Activated naive CD4-positive, alpha-beta T cell (primary cell): ENCODE measurements at regions not wholly inside any gene's neighbourhood (a gene's known extent, or its start where the extent isn't known, plus 50 kb on each side); places are given as distances from the start of the nearest gene placed in this dataset.
"Not testable (repeated sequence)": the region's sequence is repeated elsewhere in the genome, so short reads cannot be mapped to it uniquely, and the experiment has no call there.

ENCODE experiments used
- DNase-seq, 4 experiments: peaks; one replicate each; lab custom pipeline; 2025; lab: John Stamatoyannopoulos, UW

DNA sequence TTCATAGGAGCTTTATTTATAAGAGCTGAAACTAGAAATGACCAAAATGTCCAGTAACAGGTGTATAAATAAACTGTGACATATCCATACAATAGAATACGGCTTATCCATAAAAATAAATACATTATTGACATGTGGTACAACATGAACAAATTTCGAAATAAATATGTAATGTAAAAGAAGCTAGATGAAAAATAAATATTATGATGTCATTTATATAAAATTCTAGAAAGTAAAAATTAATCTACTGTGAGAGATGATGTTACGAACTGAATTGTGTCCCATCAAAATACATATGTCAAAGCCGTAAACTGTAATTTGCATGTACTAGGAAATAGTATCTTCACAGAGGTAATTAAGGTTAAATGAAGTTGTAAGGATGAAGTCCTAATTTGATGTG lies 1104.9 kb downstream of the NSUN3 start:
- no peak for DNase-seq

DNA sequence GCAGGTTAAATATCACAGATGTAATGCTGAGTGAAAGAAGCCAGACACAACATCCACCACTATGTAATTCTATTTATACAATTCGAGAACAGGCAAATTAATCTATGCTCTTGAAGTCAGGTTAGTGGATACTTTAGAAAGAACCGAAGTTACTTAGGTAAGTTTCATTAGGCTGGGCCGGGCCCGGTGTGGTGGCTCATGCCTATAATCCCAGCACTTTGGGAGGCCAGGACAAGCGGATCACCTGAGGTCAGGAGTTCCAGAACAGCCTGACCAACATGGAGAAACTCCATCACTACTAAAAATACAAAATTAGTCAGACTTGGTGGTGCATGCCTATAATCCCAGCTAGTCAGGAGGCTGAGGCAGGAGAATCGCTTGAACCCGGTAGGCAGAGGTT lies 1105.7 kb downstream of the NSUN3 start:
- no peak for DNase-seq

DNA sequence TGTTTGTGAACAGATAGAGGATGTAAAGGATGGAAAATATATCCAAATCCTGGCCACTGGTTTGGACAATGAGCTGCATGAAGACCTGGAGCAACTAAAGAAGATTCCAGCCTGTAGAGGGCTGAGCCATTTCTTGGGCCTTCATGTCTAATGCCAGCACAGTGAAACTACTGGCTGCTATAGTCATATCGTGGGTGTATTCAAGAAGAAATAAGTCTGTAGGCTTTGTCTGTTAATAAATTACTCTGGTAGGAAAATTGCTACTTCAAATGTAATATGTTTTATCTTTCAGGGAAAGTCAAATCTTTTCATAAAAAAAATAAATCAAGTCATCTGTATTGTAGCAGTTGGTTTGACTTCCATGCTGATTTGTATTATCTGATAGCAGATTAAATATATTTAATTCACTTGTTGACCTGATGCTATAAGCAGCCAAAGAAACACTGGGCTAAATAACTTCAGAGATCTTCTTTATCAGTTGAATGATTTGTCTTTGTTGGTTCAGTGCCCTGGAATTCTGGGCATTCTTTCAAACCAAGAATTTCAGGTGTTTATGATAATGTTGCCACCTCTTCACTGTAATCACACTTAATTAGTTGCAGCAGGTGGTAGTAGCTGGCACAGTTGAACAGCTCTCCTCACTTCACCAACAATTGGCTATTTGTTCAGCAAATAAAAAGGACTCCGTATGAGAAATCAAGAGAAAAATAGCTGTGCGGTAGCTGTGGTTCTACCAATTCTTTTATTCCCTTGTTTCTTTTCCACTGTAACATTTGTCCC lies 1109.5 kb downstream of the NSUN3 start:
- no peak for DNase-seq

DNA sequence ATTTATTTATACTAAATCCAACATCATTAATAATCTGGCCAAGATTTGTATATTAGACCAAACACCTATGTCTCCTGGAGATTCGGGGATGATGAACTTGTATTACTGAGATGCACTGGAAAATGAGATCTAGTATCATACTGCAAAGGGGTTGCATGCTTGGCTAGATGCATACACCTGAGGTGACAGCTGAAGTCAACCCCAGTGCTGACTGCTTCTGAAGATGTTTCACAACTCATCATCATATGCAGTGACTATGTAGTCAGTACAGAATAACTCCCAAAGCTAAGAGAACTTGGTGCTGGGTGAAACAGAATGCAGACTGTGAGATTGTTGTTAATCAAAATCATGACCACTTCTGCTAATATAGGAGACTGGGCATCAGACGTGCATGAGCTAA lies 1114.2 kb downstream of the NSUN3 start:
- no peak for DNase-seq

DNA sequence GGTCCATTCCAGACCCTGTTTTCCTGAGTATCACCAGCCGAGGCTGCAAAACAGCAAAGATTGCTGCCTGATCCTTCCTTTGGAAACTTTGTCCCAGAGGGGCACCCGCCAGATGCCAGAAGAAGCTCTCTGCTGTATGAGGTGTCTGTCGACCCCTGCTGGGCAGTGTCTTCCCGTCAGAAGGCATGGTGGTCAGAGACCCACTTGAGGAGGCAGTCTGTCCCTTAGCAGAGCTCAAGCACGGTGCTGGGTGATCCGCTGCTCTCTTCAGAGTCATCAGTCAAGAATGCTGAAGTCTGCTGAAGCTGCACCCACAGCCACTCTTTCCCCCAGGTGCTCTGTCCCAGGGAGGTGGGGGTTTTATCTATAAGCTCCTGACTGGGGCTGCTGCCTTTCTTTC lies 1121.2 kb downstream of the NSUN3 start:
- no peak for DNase-seq

DNA sequence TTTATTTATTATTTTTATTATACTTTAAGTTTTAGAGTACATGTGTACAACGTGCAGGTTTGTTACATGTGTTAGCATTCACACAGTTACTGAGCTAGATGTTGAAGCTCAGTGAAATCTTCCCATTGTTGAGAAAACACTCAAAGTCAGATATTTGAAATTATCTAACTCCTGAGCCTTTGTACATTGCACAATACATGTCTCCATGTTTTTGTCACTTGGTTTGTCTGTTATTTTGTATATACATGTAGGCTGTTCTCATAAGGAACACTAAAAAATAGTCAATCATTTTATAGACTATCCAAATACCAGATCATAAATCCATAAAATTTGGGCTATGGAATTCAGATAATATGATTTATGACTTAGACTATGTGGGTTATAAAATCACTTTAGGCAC lies 1126.5 kb downstream of the NSUN3 start:
- DNase-seq = no peak

DNA sequence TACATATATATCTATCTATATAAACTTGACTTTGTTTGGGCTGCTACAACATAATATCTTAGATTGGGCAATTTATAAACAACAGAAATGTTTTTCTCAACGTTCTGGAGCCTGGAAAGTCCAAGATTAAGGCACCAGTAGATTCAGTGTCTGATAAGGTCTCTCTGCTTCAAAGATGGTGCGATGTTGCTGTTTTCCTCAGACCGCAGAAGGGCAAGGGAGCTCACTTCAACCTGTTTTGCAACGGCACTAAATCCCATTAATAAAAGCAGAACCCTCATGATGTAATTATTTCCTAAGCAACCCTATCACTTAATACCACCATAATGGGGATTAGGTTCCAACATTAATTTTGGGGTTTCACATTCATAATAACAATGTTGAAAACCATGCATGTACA lies 1134.8 kb downstream of the NSUN3 start:
- DNase-seq = no peak

DNA sequence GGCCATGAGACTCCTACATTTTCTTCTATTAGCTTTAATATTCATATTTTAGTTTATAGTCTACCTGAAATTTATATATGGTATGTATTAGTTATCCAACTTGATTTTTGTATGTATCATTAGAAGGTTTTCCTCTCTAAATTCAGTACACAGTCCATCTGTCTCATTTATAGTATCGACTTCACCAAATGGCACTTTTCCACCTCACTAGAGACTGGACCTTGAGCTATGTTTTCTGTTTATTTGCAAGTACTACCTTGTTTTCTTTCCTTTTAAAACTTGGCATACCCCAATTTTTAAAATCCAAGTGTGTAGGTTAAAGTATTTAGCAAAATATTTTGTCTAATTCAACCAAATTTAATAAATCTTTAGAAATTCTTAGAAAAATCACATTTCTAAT lies 1137.5 kb downstream of the NSUN3 start:
- no peak for DNase-seq

DNA sequence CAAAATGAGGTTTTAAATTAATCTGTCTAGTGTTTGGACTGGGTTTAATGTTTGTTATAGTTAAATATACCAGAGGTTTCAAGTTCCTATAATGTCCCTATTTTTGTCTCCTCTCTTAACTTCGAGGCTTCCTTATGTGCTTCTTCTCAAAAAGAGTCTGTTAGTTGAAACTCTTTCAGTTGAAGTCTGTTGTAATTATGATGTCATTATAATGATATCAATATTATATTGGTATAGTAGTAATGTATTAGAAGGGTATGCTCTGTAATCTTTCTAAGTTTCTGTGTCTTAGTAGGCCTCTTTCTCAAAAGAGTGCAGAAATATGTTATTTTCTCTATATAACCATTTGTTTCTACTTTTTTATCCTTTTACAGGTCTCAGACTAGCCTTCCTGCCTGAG lies 1148.0 kb downstream of the NSUN3 start:
- no peak for DNase-seq

DNA sequence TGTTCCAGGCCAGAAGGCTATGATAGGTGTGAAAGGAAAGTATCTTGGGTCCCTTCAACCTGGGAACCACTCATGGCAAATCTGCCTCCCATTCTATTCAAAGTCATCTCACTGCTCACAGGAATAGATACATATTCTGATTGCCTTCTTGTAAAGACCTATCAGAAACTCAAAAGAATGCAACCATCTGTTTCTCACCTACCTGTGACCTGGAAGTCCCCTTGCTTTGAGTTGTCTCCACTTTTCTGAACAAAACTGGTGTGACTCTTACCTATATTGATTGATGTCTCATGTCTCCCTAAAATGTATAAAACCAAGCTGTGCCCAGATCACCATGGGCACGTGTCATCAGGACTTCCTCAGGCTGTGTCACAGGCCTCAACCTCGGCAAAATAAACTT lies 1149.3 kb downstream of the NSUN3 start:
- no peak for DNase-seq

DNA sequence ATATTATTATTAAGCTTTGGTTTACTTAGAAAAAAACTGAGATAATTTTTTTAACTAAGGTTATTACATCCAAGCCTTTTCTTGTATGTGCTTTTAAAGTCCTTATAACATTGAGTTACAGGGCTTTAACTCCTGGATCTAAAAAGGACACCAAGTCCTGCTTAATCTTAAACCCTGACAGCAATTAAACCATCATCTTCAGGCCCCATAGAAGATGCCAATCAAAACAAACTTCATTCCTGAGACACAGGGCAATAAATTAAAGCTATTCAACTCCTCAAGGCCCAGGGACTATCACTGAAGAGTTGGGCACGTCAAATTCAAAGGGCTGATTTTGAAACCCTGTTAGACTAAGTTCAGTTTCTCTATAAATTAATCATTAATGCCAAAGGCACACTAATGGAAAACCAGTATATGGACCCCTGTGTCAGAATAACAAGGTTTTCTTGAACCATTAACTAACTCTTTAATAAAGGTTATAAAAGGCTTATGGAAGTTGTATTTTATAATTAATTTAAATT lies 1152.6 kb downstream of the NSUN3 start:
- DNase-seq = no peak

DNA sequence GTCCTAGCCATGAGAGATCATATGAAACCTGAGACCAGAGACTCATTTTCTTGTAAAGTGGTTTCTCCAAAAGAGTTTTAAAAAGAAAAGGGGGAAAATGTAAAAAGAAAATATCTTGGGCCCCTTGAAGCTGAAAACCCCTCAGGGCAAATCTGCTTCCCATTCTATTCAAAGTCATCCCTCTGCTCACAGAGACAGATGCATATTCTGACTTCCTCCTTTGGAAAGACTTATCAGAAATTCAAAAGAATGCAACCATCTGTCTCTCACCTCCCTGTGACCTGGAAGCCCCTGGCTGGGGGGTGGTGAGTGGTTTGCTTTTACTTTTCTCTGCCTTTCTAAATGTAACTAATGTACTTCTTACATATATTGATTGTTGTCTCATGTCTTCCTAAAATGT lies 1154.8 kb downstream of the NSUN3 start:
- DNase-seq = no peak

DNA sequence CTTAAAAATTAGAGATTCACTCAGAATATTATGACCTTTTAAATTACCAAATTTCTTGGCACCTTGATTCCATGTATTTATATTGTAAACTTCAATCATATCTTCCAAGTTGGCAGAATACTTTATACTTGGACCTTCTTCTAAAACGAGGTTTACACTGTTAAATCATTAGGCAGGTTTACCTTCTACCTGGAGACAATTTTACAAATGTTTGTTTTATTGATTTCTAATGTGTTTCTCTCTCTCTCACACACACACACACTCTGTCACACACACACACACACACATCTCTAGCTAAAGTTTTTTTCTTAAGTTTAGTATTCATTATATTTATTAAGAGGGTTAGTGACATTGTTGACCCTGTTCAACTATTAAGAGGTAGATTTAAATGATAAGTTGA lies 1155.6 kb downstream of the NSUN3 start:
- DNase-seq = no peak

DNA sequence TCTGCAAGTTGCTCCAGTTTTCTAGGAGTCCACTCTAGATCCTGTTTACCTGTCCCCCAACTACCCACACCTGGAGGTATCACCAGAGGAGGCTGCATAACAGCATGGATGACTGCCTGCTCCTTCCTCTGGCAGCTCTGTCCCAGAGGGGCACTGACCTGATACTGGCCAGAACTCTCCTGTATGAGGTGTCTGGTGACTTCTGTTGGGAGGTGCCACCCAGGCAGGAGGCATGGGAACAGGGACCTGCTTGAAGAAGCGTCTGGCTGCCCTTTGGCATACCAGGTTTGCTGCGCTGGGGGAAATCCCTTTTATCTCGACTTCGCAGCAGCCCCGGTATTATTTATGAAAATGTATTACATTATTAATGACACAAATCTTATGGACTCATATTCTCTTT lies 1163.6 kb downstream of the NSUN3 start:
- no peak for DNase-seq

DNA sequence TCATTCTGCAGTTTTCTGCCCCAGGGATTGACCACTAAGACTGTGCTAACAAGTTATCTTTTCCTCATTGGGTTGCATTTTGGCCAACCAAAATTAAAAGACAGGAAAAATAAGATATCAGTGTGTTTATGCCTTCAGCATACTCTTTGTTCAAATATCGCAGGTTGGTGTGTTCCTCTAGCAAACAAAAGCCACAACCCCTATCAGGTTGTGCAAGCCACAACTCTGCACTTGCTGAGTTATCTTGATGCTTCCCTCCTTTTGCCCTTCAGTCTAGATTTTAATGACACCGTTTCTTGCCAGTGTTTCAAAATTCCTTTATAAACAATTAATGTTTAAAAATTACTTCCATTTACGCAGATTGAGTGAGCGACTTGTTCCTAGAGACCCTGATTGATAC lies 1164.2 kb downstream of the NSUN3 start:
- DNase-seq = no peak

DNA sequence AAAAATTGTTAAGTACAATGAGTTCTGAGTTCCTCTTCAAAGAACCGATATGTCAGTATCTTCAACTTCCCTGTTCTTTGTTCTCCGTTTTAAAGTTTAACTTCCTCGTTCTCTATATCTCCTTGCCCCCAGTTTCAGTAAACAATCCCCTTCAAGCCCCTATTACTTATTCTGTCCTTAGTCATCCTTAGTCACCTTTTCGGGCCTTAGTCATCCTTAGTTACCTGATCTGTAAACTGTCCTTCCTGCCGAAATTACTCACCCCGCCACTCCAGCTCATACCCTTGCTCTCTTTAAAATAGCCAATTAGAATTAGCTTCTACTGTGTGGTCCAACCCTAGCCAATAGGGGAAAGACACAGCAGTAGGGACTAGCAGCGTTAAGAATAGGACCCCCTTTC lies 1165.6 kb downstream of the NSUN3 start:
- DNase-seq = no peak

DNA sequence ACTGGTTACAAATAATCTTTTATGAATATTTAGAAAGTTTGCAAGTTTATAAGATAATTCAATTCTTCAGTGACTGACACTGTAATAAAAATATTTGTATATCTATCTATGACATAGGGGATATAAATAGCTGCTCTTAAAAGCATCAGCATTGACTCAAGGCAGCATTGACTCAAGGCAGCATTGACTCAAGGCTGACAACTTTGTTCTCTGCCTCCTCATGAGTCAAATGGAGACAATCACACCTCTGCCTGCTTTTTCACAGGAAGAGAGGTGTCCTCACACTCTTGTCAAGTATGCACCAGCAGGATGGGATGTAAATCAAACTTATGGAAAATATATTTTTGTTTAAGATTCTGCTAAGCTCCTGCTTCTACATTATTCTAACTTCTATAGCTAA lies 1173.1 kb downstream of the NSUN3 start:
- no peak for DNase-seq

DNA sequence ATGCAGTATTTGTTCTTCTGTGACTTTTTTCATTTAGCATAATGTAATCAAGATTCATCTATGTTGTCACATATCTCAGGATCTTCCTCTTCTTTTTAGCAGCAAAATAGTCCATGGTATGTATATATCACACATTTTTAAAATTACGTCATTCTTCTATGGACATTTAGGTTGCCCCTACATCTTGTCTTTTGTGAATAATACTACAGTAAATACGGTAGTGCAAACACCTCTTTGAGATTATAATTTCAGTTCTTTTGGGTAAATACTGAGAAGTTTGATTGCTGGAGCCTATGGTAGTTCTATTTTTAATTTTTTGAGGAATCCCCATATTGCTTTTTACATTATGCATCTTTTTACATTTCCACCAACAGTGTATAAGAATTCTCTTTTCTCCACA lies 1174.9 kb downstream of the NSUN3 start:
- DNase-seq = no peak

DNA sequence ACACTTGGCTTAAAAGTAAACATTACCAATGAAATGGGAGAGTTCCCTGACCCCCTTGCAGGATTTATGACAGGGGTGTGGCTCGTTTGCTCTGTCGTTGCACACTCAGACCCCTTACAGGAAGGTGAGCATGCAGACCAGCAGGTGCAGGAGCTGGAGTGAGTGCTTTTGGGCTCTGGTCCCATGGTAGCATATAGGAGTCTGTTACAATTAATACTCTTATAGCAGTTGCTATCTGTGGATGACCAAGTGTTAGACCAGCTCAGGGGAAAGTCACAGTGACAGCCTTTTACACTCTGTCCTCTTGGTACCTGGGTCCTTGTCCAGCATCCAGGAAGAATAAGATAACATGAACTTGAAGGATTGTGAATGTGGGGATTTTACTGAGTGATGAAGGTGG lies 1177.5 kb downstream of the NSUN3 start:
- no peak for DNase-seq

DNA sequence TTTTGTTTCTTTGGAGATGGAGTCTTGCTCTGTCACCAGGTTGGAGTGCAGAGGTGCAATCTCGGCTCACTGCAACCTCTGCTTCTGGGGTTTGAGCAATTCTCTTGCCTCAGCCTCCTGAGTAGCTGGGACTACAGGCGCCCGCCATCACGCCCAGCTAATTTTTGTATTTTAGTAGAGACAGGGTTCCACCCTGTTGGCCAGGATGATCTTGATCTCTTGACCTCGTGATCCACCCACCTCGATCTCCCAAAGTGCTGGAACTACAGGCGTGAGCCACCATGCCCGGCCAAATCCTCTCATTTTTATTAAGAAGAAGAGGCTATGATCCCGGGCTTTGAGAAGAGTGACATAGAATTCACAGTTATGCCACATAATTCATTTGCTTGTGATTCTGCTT lies 1178.4 kb downstream of the NSUN3 start:
- DNase-seq = not testable (repeated sequence)

DNA sequence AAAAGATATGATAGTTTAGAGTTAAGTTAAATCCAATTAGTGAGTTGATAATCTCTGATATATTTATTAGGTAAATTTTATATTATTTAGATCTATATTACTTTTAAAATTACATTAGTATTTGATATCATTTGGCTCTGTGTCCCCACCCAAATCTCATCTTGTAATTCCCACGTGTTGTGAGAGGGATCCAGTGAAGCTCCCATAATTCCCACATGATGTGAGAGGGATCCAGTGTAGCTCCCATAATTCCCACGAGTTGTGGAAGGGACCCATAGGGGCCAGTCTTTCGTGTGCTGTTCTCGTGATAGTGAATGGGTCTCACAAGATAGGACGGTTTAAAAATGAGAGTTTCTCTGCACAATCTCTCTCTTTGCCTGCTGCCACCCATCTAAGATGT lies 1183.6 kb downstream of the NSUN3 start:
- no peak for DNase-seq

DNA sequence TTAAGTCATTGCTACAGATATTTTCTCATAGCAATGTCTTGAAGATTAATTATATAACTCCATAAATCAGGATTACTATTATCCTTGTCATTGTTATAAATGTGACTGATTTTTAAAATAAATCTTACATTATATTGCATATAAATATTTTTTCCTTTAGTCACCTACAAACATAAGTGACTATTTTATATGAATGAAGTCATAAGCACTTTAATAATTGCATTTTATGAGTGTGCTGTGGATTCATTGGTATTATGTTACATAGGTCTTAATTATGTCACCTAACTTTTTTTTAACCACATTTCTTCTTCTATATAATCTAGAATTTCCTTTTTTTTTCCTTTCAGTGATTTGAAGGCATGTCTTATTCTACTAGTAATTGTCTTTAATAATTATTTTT lies 1191.2 kb downstream of the NSUN3 start:
- no peak for DNase-seq

DNA sequence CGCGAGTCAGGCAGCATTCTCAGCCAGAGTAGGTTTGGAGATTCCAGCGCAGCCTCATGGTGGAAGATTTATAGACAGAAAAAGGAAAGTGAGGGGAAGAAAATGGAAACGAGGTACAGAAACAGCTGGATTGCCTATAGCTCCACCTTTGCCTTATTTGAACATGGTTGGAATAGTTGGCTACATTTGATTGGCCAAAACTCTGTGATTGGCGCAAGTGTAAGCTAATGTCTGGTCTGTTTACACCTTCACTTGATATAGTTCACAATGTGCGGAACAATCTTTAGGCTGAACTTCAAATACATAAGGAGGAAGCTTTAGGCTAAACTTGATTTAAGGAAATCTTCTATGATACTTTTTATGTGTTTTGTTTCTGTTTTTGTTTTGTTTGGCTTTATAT lies 1191.9 kb downstream of the NSUN3 start:
- no peak for DNase-seq

DNA sequence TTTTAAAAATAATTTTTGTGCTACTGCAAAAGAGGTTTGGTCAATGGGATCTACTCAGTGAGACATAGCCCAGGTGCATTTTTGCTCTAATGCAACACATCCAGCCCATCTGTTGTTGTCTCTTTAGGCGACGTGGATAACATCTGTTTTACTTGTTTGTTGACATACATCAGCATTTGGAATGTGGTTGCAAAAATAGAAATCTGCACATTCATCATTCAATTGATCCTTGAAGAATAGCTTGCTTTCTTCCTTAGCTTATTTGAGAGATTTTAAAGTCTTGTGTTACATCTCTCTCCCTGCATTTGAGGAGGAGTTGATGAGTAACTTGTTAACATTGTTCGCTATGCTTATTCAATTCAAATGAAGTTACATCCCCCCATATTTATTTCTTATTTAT lies 1202.3 kb downstream of the NSUN3 start:
- no peak for DNase-seq
